Vagina (tissue), 2 donors: ENCODE measurements at regions not wholly inside any gene's neighbourhood (a gene's known extent, or its start where the extent isn't known, plus 50 kb on each side); places are given as distances from the start of the nearest gene placed in this dataset.

Experiments used
- DNase-seq, 2 donors: peaks; one replicate each; pipeline ENCODE4 v3.0.0-alpha.2; 2017; ENCODE audit errors: extremely low spot score in 2 of 2
- H3K27ac ChIP-seq: fragments of 200-600 bp; sonication (generic); one replicate; pipeline ENCODE4 v1.5.1; 2019
- H3K27me3 ChIP-seq: fragments of 200-600 bp; sonication (generic); one replicate; pipeline ENCODE4 v1.5.1; 2019
- H3K36me3 ChIP-seq, 2 donors: fragments of 200-600 bp; sonication (generic); one replicate each; pipeline ENCODE4 v1.5.1; 2017 to 2019
- H3K4me1 ChIP-seq: fragments of 200-600 bp; sonication (generic); one replicate; pipeline ENCODE4 v1.5.1; 2019
- H3K4me3 ChIP-seq, 2 donors: fragments of 200-600 bp; sonication (generic); 1 replicate in 1 of 2; 2 replicates in 1 of 2; pipeline ENCODE4 v1.5.1; 2016 to 2019
- H3K9me3 ChIP-seq: fragments of 200-600 bp; sonication (generic); one replicate; pipeline ENCODE4 v1.5.1; 2019
- CTCF ChIP-seq, 3 experiments: fragments of 450-650 bp in 2 of 3; fragments of 200-600 bp in 1 of 3; sonication (generic) in 1 of 3; IDR thresholded peaks; one replicate each; pipeline ENCODE4 v1.5.1; 2017 to 2019; ENCODE audit warnings: antibody characterized with exemption in 3 of 3, mild to moderate bottlenecking in 2 of 3, moderate library complexity in 2 of 3
- POLR2A ChIP-seq, 2 donors: fragments of 450-650 bp; IDR thresholded peaks; one replicate each; pipeline ENCODE4 v1.6.1; 2017; ENCODE audit warnings: antibody characterized with exemption in 2 of 2, mild to moderate bottlenecking in 2 of 2, moderate library complexity in 2 of 2
- POLR2AphosphoS5 ChIP-seq, 2 donors: sonication (generic); formaldehyde crosslinking; IDR thresholded peaks; one replicate each; pipeline ENCODE4 v1.9.0; 2017; ENCODE audit warnings: antibody characterized with exemption in 2 of 2, mild to moderate bottlenecking in 2 of 2, low read depth in 1 of 2; ENCODE audit not compliant: insufficient read depth in 1 of 2
- intact Hi-C: fragments of 100-400 bp; cut with DNase I; formaldehyde crosslinking; loops from one replicate; pipeline ENCODE4 v1.15.1; 2023

- Histone ChIP-seq H3K27ac (peak overlapping the region; percentile 67), H3K4me3 (no peak overlapping the region), H3K36me3 (no peaks in the 10 kb centered on the region), H3K4me1 (peaks cover 13% of the 10 kb centered on the region), H3K27me3 (no peaks in the 10 kb centered on the region), H3K9me3 (no peaks in the 10 kb centered on the region)
- intact Hi-C loops = no loop called here
- DNase-seq = no peak
- no peak for TF ChIP-seq POLR2A (IDR thresholded peaks at IDR 0.05)
- TF ChIP-seq POLR2AphosphoS5 (IDR thresholded peaks at IDR 0.05; ENCODE audit: insufficient read depth in 1 of 2, low read depth in 1 of 2) = no peak
- TF ChIP-seq CTCF (IDR thresholded peaks at IDR 0.05) = no peak
Measured at GRCh38 chr1:55696181-55696754, 481.1 kb upstream of the USP24 start.

DNA sequence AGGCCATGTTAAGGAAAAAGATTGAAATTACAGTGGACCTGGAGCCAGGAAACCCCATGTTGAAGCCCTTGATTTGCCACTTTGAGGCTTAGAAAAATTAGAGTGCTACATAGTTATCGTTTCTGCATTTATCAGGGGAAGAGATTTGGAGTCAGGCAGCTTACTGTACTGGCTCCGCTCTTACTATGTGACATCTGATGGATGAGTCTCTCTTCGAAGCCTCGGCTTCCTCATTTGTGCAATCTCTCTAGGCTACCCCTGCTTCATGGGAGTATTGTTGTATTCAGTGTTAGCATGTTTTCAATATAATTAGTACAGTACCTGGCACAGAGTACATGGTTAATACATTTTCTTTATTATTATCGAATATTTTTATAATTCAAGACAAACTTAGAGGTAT lies 480.4 kb upstream of the USP24 start:
- peak overlapping the region; percentile 67 for H3K27ac ChIP-seq
- intact Hi-C loops = no loop called here
- no peaks in the 10 kb centered on the region for H3K27me3 ChIP-seq
- no peaks in the 10 kb centered on the region for H3K36me3 ChIP-seq
- peaks cover 13% of the 10 kb centered on the region for H3K4me1 ChIP-seq
- no peak for TF ChIP-seq POLR2AphosphoS5 (IDR thresholded peaks at IDR 0.05; ENCODE audit: insufficient read depth in 1 of 2, low read depth in 1 of 2)
- no peak for TF ChIP-seq POLR2A (IDR thresholded peaks at IDR 0.05)
- DNase-seq = no peak
- no peaks in the 10 kb centered on the region for H3K9me3 ChIP-seq
- no peak overlapping the region for H3K4me3 ChIP-seq

- TF ChIP-seq POLR2A (IDR thresholded peaks at IDR 0.05) (no peak), CTCF (IDR thresholded peaks at IDR 0.05) (no peak), POLR2AphosphoS5 (IDR thresholded peaks at IDR 0.05; ENCODE audit: insufficient read depth in 1 of 2, low read depth in 1 of 2) (no peak)
- intact Hi-C loops = no loop called here
- Histone ChIP-seq H3K36me3 (no peaks in the 10 kb centered on the region), H3K27ac (peak overlapping the region; percentile 67), H3K4me3 (no peak overlapping the region), H3K9me3 (no peaks in the 10 kb centered on the region), H3K4me1 (peaks cover 13% of the 10 kb centered on the region), H3K27me3 (no peaks in the 10 kb centered on the region)
- no peak for DNase-seq
Measured at GRCh38 chr1:55695151-55695550, 480.0 kb upstream of the USP24 start.

GRCh38 chr1:55694310-55694801 lies 479.2 kb upstream of the USP24 start:
- intact Hi-C loops = no loop called here
- DNase-seq = no peak
- H3K9me3 ChIP-seq = no peaks in the 10 kb centered on the region
- H3K4me3 ChIP-seq = no peak overlapping the region
- peaks cover 13% of the 10 kb centered on the region for H3K4me1 ChIP-seq
- TF ChIP-seq POLR2AphosphoS5 (IDR thresholded peaks at IDR 0.05; ENCODE audit: insufficient read depth in 1 of 2, low read depth in 1 of 2) (peak; percentile 24 to 41), POLR2A (IDR thresholded peaks at IDR 0.05) (no peak)
- no peaks in the 10 kb centered on the region for H3K36me3 ChIP-seq
- H3K27me3 ChIP-seq = no peaks in the 10 kb centered on the region
- no peak overlapping the region for H3K27ac ChIP-seq

DNA sequence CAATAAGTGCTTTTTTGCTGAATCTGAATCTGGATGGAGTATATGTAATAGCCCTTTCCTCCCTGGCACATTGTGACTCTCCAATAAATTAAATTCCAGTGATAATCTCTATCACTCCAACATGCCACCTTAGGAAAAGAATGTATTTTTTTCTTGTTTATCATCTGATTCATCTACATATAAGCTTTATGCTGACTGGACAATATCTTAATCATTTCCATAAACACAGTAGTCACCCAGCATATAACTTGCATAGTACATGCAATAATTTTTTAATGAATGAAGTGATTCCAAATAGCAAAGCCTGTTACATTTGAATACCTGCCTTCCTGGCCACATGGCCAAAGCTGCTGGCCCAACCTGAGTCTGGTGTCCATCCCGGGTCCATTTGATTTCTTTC lies 477.6 kb upstream of the USP24 start:
- TF ChIP-seq POLR2AphosphoS5 (IDR thresholded peaks at IDR 0.05; ENCODE audit: insufficient read depth in 1 of 2, low read depth in 1 of 2) = no peak
- H3K9me3 ChIP-seq = no peaks in the 10 kb centered on the region
- H3K27me3 ChIP-seq = no peaks in the 10 kb centered on the region
- no peaks in the 10 kb centered on the region for H3K36me3 ChIP-seq
- peaks cover 13% of the 10 kb centered on the region for H3K4me1 ChIP-seq
- H3K27ac ChIP-seq = no peak overlapping the region
- intact Hi-C loops = no loop called here
- H3K4me3 ChIP-seq = no peak overlapping the region
- no peak for DNase-seq

GRCh38 chr1:55690366-55690765 lies 475.2 kb upstream of the USP24 start:
- Histone ChIP-seq H3K9me3 (no peaks in the 10 kb centered on the region), H3K4me1 (peaks cover 10% of the 10 kb centered on the region), H3K27me3 (no peaks in the 10 kb centered on the region), H3K4me3 (no peak overlapping the region), H3K36me3 (no peaks in the 10 kb centered on the region), H3K27ac (no peak overlapping the region)
- DNase-seq = no peak
- TF ChIP-seq POLR2AphosphoS5 (IDR thresholded peaks at IDR 0.05; ENCODE audit: insufficient read depth in 1 of 2, low read depth in 1 of 2) (no peak), CTCF (IDR thresholded peaks at IDR 0.05) (no peak), POLR2A (IDR thresholded peaks at IDR 0.05) (no peak)
- intact Hi-C loops = no loop called here
